H4 (cell line): ENCODE measurements at regions not wholly inside any gene's neighbourhood (a gene's known extent, or its start where the extent isn't known, plus 50 kb on each side); places are given as distances from the start of the nearest gene placed in this dataset.
"Not testable (repeated sequence)": the region's sequence is repeated elsewhere in the genome, so short reads cannot be mapped to it uniquely, and the experiment has no call there.

Source experiments
- DNase-seq: peaks from one replicate; pipeline ENCODE4 v3.0.0-alpha.2; 2015; ENCODE audit warnings: low spot score

GRCh38 chrX:65331371-65331770, 203.2 kb downstream of the LAS1L start:
- no peak for DNase-seq

DNA sequence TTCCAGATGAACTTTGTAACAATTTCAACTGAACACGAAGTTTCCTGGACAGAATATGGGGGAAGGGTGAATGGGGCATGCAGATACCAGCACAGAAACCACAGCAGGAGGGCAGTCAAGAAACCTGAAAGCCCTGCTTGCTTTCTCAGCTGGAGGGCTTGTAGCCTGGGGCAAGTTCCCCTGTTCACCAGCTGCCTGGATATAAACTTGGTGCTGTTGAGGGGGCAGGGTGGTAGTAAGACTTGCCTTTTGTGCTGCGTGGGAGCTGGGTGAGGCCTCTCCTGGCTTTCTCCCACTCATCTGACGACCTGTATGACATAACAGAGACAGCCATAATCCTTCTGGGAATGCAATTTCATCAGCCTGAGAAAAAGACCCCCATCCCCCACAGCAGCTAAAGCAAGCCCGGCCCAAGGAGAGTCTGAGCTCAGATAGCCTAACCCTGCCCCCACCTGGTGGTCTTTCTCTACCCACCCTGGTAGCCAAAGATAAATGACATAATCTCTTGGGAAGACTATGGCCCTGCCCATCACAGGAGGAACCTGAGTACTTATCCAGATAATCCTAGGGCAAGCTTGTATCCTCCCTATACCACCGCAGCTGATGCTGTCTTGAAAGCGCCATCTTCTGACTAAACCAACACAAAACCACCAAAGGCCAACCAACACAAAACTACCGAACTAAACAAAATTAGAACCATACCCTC, 234.3 kb downstream of the LAS1L start:
- no peak for DNase-seq

DNA sequence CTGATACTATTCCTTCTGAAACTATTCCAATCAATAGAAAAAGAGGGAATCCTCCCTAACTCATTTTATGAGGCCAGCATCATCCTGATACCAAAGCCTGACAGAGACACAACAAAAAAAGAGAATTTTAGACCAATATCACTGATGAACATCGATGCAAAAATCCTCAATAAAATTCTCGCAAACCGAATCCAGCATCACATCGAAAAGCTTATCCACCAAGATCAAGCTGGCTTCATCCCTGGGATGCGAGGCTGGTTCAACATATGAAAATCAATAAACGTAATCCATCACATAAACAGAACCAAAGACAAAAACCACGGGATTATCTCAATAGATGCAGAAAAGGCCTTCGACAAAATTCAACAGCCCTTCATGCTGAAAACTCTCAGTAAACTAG, 251.7 kb downstream of the LAS1L start:
- DNase-seq, result not testable (repeated sequence)

DNA sequence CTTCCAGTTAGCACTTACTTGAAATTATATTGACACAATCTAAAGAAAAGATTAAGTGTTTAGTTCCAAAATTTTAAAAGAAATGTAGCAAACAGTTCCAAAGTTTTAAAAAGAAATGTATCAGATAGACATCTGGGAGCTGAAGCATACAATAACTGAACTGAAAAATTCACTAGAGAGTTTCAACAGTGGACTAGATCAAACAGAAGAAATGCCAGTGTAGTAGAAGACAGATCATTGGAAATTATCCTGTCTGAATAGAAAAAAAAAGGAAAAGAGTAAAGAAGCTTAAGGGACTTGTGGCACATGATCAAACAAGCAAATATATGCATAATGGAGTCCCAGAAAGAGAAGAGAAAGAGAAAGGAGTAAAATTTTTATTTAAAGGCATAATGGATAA, 261.4 kb downstream of the LAS1L start:
- DNase-seq, result no peak

DNA sequence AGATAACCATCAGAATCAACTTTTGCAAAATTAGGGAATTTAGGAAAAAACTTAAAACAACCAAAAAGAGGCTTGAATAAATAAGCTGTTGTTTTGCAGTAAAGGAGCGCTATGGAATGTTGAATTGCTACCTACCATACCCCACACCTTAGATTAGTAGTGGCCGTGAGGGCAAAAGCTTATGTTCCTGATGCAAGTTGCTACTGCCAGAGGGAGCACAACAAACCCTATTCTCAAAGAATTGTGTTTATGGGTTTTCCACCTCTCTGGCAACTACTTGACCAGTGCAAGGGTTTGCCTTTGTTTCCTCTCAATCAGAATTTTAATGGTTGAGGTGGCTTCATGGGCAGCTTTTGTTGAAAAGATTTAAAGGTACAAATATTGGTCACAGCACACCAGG, 268.1 kb downstream of the LAS1L start:
- DNase-seq, result no peak

DNA sequence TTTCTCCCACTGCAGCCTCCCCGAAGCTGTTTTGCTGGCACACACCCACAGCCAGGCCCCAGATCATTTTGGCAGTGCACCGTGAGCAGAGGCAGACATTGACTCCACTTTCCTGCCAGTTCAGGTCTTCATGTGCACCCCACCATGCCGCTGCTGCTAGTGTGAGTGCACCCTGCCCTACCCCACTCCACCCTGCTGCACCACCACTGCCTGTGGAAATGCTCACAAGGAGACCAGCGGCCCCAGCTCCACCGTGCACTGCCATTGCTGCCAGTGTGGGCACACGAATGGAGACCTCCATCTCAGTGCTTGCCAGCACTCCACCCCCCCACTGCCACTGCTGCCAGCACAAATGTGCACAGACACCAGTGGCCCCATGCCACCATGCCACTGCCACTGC, 277.6 kb upstream of the ZC4H2 start:
- DNase-seq, result no peak

DNA sequence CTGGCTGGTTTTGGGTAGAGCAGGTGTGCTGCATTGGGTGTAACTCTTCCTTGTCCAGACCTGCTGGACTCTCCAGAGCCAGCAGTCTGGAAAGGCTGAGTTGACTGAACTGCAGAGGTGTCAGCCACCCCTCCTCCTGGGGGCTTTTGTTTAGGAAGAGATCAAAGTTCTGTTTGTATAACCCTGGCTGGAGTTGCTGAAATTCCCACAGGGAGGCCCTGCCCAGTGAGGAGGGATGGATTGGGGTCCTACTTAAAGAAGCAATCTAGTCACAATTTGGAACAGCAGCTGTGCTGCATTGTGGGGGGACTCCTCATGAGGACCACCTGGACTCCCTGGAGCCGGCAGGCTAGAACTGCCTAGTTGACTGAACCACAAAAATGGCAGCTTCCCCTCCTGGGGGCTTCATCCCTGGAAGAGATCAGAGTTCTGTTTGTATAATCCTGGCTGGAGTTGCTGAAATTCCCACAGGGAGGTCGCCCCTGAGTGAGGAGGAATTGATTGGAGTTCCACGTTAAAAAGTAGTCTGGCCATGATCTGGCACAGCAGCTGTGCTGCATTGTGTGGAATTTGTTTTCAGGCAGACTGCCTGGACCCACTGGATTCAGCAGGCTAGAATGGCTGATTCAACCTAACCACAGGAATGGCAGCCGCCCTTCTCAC, 264.9 kb upstream of the ZC4H2 start:
- no peak for DNase-seq

GRCh38 chrX:65203545-65203944, 227.3 kb upstream of the ZC4H2 start:
- no peak for DNase-seq

GRCh38 chrX:65196758-65197360, 220.6 kb upstream of the ZC4H2 start:
- DNase-seq, result no peak

GRCh38 chrX:65195621-65196020, 219.4 kb upstream of the ZC4H2 start:
- no peak for DNase-seq

DNA sequence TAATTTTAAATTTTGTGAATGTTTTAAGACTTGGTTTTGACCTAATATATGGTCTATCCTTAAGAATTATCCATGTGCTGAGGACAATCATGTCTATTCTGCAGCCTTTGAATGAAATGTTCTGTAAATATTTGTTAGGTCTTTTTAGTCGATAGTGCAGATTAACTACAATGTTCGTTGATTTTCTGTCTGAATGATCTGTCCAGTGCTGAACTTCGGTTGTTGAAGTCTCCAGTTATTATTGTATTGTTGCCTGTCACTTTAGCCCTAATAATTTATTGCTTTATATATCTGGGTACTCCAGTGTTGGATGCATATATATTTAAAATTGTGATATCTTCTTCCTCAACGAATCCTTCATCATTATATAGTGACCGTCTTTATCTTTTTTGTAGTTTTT, 218.3 kb upstream of the ZC4H2 start:
- DNase-seq, result no peak

DNA sequence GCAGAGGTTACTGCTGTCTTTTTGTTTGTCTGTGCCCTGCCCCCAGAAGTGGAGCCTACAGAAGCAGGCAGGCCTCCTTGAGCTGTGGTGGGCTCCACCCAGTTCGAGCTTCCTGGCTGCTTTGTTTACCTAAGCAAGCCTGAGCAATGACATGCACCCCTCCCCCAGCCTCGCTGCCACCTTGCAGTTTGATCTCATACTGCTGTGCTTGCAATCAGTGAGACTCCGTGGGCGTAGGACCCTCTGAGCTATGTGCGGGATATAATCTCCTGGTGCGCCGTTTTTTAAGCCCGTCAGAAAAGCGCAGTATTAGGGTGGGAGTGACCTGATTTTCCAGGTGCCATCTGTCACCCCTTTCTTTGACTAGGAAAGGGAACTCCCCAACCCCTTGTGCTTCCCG, 187.1 kb upstream of the ZC4H2 start:
- not testable (repeated sequence) for DNase-seq

DNA sequence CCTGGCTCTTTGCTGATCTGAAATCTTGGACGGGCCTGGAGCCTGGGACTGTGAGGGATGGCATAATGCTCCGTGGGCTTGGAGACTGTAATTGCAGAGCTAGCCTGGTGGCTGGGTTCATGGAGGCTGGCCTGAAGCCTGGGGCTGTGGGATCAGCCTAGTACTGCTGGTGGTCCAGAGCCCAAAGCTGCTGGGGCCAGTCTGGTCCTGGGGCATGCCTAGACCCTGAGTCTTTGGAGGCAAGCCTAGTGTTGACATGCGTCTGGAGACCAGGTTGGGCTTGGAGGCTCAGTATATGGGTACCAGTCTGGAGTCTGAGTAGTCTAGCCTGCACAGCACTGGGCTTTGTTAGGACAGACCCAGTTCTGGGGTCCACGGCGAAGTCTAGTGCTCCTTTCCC, 172.0 kb upstream of the ZC4H2 start:
- no peak for DNase-seq

DNA sequence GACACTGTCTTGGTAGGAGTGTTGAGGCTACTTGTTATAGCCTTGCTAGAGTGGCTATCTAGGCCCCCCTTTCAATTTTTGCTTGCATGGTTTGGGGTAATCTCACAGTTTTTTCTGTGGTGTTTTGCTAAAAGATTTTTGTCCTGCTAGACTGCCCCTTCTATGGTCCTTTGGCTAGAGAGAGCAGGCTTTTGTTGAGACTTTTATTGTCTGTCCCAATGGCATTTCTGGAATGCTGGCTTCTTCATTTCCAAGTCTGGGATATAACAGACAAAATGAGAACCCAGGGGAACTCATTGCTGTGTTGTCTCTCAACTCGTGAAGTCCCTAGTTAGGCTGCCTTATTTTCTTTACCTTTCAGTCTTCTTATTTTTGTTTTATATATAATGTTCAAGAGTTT, 160.2 kb upstream of the ZC4H2 start:
- DNase-seq, result no peak

GRCh38 chrX:65127842-65128241, 151.6 kb upstream of the ZC4H2 start:
- DNase-seq, result no peak

GRCh38 chrX:65098851-65099250, 122.6 kb upstream of the ZC4H2 start:
- DNase-seq, result no peak

GRCh38 chrX:65093658-65094057, 117.4 kb upstream of the ZC4H2 start:
- DNase-seq, result no peak

- DNase-seq, result no peak
Measured at GRCh38 chrX:65073233-65073632, 97.0 kb upstream of the ZC4H2 start.

DNA sequence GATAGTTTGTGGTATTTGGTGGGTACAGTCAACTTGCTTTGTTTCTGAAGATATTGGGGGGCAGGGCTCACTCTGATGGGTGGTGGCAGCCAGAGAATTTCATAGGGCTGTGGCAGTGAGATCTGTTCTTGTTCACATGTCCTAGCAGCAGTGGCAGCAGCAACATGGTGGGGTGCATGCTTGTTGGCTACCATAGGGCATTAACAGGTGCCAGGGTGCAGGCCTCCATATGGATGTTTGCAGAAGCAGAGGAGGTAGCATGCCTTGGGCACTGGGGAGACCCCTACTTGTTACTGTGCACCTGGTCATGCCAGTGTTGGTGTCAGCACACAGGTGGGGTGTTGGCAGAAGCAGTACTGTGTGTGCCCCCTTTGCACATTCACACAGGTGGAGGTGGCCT, 96.3 kb upstream of the ZC4H2 start:
- no peak for DNase-seq

DNA sequence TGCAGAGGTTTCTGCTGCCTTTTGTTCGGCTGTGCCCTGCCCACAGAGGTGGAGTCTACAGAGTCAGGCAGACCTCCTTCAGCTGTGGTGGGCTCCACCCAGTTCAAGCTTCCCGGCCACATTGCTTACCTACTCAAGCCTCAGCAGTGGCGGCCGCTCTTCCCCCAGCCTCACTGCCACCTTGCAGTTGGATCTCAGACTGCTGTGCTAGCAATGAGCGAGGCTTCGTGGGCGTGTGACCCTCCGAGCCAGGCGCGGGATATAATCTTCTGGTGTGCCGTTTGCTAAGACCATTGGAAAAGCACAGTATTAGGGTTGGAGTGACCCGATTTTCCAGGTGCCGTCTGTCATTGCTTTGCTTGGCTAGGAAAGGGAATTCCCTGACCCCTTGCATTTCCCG, 82.4 kb upstream of the ZC4H2 start:
- DNase-seq, result not testable (repeated sequence)

GRCh38 chrX:65045001-65045400, 68.8 kb upstream of the ZC4H2 start:
- DNase-seq, result no peak

DNA sequence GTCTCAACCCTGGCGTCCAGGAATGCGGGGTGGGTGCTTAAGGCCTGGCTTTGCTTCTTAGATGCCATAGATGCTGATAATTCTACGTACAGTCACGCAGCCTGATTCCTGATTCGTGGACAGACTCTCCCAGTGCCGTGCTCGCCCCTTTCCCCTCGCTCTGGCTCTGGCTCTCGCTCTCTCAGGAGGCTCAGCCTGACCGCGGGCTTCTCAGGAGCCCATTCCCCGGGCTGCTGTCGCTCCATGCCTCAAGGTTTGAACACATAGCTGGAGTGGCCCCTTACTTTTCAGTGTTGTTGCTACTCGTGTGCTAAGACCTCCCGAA, 59.2 kb upstream of the ZC4H2 start:
- DNase-seq, result no peak

DNA sequence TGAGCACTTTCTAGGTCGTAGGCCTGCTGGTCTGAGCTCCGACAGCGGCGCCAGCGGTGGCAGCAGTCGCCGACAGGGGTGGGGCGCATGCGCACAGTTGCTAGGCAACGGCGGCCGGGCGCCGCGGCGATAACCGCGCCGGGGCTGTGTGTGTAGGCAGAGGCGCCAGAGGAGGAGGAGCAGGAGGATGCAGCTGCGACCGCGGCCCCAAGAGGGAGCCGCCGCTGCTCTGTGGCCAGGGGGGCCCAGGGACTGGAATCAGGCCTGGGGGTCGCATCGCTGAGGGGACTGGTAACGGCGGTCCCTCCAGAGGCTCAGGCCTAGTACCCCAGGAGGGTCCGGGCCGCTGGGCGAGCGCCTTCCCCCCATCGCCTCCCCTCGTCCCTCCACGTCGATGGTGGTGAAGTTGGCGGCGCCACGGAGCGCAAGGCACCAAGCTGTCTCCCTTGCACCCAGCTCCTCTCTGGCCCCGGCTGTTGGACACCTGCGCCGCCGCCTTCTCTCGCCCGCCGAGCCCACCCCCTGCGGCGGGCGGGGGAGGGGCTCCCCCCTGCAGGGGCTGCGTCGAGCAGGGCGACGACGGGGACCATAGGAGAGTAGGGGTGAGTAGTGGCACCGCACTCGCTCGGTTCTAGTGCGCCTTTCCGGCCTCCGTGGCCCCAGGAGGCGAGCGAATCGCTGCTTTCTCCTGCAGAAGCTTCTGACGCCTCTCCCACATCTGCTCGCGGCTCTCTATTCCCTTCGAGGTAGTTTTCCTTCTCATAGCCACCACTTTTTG, 58.6 kb upstream of the ZC4H2 start, which contains the start of gene ZC3H12B:
Gene ZC3H12B (plus strand): TSS at position 159 of the 778 bp plus-strand sequence.
- peak; percentile 78 for DNase-seq
